Activated naive CD4-positive, alpha-beta T cell treated with Interleukin-2 at 50 U/mL for 16 hours (primary cell): ENCODE measurements at regions not wholly inside any gene's neighbourhood (a gene's known extent, or its start where the extent isn't known, plus 50 kb on each side); places are given as distances from the start of the nearest gene placed in this dataset.

Experiments used
- DNase-seq: peaks from one replicate; pipeline ENCODE4 v3.0.0-alpha.2; 2020

- DNase-seq = no peak
These were observed 141.0 kb downstream of the TMEM17 start for GRCh38 chr2:62364791-62365528.

- no peak for DNase-seq
These were observed 142.8 kb downstream of the TMEM17 start for GRCh38 chr2:62363166-62363565.

- DNase-seq = no peak
These were observed 143.4 kb downstream of the TMEM17 start for GRCh38 chr2:62362561-62362960.

GRCh38 chr2:62361964-62362363, 144.0 kb downstream of the TMEM17 start:
- DNase-seq = no peak

- DNase-seq = no peak
These were observed 151.0 kb downstream of the TMEM17 start for GRCh38 chr2:62354771-62355561.

GRCh38 chr2:62352031-62352430, 154.0 kb downstream of the TMEM17 start:
- DNase-seq = no peak

GRCh38 chr2:62349788-62350187, 153.9 kb downstream of the B3GNT2 start:
- no peak for DNase-seq

GRCh38 chr2:62348700-62349099, 152.8 kb downstream of the B3GNT2 start:
- no peak for DNase-seq

- no peak for DNase-seq
These were observed 151.8 kb downstream of the B3GNT2 start for GRCh38 chr2:62347563-62348270.

- DNase-seq = no peak
These were observed 148.6 kb downstream of the B3GNT2 start for GRCh38 chr2:62344472-62344871.

GRCh38 chr2:62343636-62344337, 147.9 kb downstream of the B3GNT2 start:
- DNase-seq = no peak

- no peak for DNase-seq
These were observed 147.3 kb downstream of the B3GNT2 start for GRCh38 chr2:62343206-62343605.

- DNase-seq = no peak
These were observed 145.1 kb downstream of the B3GNT2 start for GRCh38 chr2:62340994-62341484.

GRCh38 chr2:62339837-62340236, 143.9 kb downstream of the B3GNT2 start:
- DNase-seq = no peak

- no peak for DNase-seq
These were observed 143.5 kb downstream of the B3GNT2 start for GRCh38 chr2:62339413-62339812.

GRCh38 chr2:62338111-62338510, 142.2 kb downstream of the B3GNT2 start:
- DNase-seq = no peak

GRCh38 chr2:62337403-62337802, 141.5 kb downstream of the B3GNT2 start:
- DNase-seq = no peak

GRCh38 chr2:62335612-62336011, 139.7 kb downstream of the B3GNT2 start:
- DNase-seq = no peak

GRCh38 chr2:62334440-62335058, 138.6 kb downstream of the B3GNT2 start:
- DNase-seq = no peak

GRCh38 chr2:62334009-62334408, 138.1 kb downstream of the B3GNT2 start:
- no peak for DNase-seq

- no peak for DNase-seq
These were observed 135.0 kb downstream of the B3GNT2 start for GRCh38 chr2:62330959-62331358.

GRCh38 chr2:62329797-62330196, 133.9 kb downstream of the B3GNT2 start:
- no peak for DNase-seq
